ENCODE measurements at regions not wholly inside any gene's neighbourhood (a gene's known extent, or its start where the extent isn't known, plus 50 kb on each side); places are given as distances from the start of the nearest gene placed in this dataset.

- no peak for TF ChIP-seq RAD21 (IDR thresholded peaks at IDR 0.05; ENCODE audit: low read depth)
- no peak for TF ChIP-seq EP300 (IDR thresholded peaks at IDR 0.05; ENCODE audit: borderline replicate concordance)
- no peak for TF ChIP-seq CREB1 (IDR thresholded peaks at IDR 0.05; ENCODE audit: low read depth)
- TF ChIP-seq MAX (IDR thresholded peaks at IDR 0.05) = no peak
- TF ChIP-seq TAF1 (IDR thresholded peaks at IDR 0.05; ENCODE audit: low read depth) = no peak
- no peak for TF ChIP-seq TEAD4 (IDR thresholded peaks at IDR 0.05)
- TF ChIP-seq, protein P1, sequence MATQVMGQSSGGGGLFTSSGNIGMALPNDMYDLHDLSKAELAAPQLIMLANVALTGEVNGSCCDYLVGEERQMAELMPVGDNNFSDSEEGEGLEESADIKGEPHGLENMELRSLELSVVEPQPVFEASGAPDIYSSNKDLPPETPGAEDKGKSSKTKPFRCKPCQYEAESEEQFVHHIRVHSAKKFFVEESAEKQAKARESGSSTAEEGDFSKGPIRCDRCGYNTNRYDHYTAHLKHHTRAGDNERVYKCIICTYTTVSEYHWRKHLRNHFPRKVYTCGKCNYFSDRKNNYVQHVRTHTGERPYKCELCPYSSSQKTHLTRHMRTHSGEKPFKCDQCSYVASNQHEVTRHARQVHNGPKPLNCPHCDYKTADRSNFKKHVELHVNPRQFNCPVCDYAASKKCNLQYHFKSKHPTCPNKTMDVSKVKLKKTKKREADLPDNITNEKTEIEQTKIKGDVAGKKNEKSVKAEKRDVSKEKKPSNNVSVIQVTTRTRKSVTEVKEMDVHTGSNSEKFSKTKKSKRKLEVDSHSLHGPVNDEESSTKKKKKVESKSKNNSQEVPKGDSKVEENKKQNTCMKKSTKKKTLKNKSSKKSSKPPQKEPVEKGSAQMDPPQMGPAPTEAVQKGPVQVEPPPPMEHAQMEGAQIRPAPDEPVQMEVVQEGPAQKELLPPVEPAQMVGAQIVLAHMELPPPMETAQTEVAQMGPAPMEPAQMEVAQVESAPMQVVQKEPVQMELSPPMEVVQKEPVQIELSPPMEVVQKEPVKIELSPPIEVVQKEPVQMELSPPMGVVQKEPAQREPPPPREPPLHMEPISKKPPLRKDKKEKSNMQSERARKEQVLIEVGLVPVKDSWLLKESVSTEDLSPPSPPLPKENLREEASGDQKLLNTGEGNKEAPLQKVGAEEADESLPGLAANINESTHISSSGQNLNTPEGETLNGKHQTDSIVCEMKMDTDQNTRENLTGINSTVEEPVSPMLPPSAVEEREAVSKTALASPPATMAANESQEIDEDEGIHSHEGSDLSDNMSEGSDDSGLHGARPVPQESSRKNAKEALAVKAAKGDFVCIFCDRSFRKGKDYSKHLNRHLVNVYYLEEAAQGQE (IDR thresholded peaks at IDR 0.05; ENCODE audit: low read depth) = no peak
- TF ChIP-seq YY1 (IDR thresholded peaks at IDR 0.05; ENCODE audit: low read depth) = no peak
- no peak for TF ChIP-seq EGR1 (IDR thresholded peaks at IDR 0.05)
- no peak for TF ChIP-seq USF1 (IDR thresholded peaks at IDR 0.05)
- TF ChIP-seq CEBPB (IDR thresholded peaks at IDR 0.05) = no peak
- TF ChIP-seq ZBTB7A (IDR thresholded peaks at IDR 0.05; ENCODE audit: low read depth) = no peak
- no peak for TF ChIP-seq FOXM1 (IDR thresholded peaks at IDR 0.05; ENCODE audit: borderline replicate concordance, low read depth)
Observed at GRCh38 chr15:97236140-97236539, 724.4 kb upstream of the ARRDC4 start.
